ENCODE measurements at regions not wholly inside any gene's neighbourhood (a gene's known extent, or its start where the extent isn't known, plus 50 kb on each side); places are given as distances from the start of the nearest gene placed in this dataset.

DNA sequence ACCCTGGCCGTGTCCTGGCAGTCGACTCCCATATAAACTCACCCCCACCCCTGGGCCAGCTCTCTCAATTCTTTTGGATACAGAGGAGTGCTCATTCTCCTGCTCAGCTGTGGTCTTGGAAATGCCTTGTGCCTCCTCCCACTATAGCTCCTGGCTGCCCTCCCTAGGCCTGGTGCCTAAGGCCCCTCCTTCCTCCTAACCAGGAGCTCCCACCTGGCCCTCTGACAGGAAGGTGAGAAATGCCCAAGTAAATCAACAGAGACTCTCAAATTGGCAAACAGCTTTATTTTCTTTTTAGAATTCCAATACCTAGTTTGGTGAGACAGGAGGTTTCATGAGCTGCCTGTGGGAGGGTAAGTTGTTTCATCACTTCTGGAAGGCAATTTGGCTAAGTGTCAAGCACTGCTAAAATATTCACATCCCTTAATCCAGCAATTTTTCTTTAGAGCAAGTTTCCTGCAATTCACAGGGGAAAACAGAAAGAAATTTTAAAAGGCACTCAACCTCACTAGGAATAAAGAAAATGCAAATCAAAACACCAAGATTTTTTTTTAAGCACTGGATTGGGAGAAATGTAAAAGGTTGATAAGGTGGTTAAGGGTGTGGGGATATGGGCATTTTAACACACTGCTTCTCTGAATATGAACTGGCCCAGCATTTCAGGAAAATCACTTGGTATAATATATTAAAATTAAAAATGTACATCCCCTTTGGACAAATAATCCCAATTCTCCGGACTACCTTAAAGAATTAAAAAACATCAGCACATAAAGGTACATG lies 209.7 kb upstream of the ARHGAP20 start:
- no peak for TF ChIP-seq POLR2AphosphoS5 (IDR thresholded peaks at IDR 0.05)
- TF ChIP-seq CTCF (IDR thresholded peaks at IDR 0.05 in 8 of 11, conservative IDR thresholded peaks at IDR 0.05 in 3 of 11) = no peak
- TF ChIP-seq POLR2A (IDR thresholded peaks at IDR 0.05) = no peak
- no peak for DNase-seq
- Histone ChIP-seq H3K36me3 (no peaks in the 10 kb centered on the region), H3K9me3 (peaks cover 0 to 6% (median 3%) of the 10 kb centered on the region in 8 donors), H3K27me3 (replicated peaks in 1 of 7) (no peaks in the 10 kb centered on the region), H3K4me1 (peaks cover 0 to 14% (median 12%) of the 10 kb centered on the region in 6 donors), H3K27ac (peak overlapping the region in 1 of 8 donors; percentile 24), H3K4me3 (no peak overlapping the region)
- intact Hi-C loops (cut with DNase I; ENCODE audit: low total_unique reads) = no loop called here
- 74 to 83% (median 80%) methylated on average over 3 of the region's 3 CpGs for whole genome bisulfite sequencing, 5 donors

- WGBS, 5 donors = 34 to 48% (median 39%) methylated on average over 4 of the region's 4 CpGs
- DNase-seq = no peak
- no peaks in the 10 kb centered on the region for H3K36me3 ChIP-seq
- H3K9me3 ChIP-seq = peaks cover 0 to 11% (median 8%) of the 10 kb centered on the region in 8 donors
- no peak overlapping the region for H3K4me3 ChIP-seq
- H3K27ac ChIP-seq = no peak overlapping the region
- peaks cover 0 to 14% (median 12%) of the 10 kb centered on the region in 6 donors for H3K4me1 ChIP-seq
- TF ChIP-seq POLR2A (IDR thresholded peaks at IDR 0.05) (no peak), CTCF (IDR thresholded peaks at IDR 0.05 in 8 of 11, conservative IDR thresholded peaks at IDR 0.05 in 3 of 11) (no peak), POLR2AphosphoS5 (IDR thresholded peaks at IDR 0.05) (no peak)
- intact Hi-C loops (cut with DNase I; ENCODE audit: low total_unique reads) = no loop called here
- H3K27me3 ChIP-seq (replicated peaks in 1 of 7) = no peaks in the 10 kb centered on the region
These were observed 207.1 kb upstream of the ARHGAP20 start for GRCh38 chr11:110919241-110919922.

DNA sequence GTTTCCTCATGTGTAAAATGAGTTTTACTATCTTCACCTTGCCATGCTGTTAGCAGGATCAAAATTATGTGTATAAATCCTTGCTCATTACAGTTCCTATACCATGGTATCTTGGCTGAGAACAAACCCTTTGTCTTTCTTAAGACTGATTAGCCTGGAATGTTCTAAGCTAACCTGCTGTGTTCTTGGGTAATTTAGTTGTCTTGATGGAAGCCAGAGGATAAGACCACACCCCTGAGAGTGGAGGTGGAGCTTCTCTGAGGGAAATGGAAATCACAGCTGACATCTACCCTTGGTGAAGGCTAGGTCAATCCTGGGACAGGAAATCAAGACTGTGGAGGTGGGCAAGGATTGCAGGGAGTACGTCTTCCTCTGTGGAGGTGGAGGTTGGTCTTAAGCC lies 206.1 kb upstream of the ARHGAP20 start:
- no peak overlapping the region for H3K4me3 ChIP-seq
- no peaks in the 10 kb centered on the region for H3K27me3 ChIP-seq (replicated peaks in 1 of 7)
- intact Hi-C loops (cut with DNase I; ENCODE audit: low total_unique reads) = no loop called here
- no peaks in the 10 kb centered on the region for H3K36me3 ChIP-seq
- no peak for DNase-seq
- no peak overlapping the region for H3K27ac ChIP-seq
- WGBS, 5 donors = 77 to 91% (median 88%) methylated on average over 1 of the region's 1 CpG
- TF ChIP-seq CTCF (IDR thresholded peaks at IDR 0.05 in 8 of 11, conservative IDR thresholded peaks at IDR 0.05 in 3 of 11) = no peak
- peaks cover 0 to 11% (median 8%) of the 10 kb centered on the region in 8 donors for H3K9me3 ChIP-seq
- peaks cover 0 to 14% (median 12%) of the 10 kb centered on the region in 6 donors for H3K4me1 ChIP-seq

DNA sequence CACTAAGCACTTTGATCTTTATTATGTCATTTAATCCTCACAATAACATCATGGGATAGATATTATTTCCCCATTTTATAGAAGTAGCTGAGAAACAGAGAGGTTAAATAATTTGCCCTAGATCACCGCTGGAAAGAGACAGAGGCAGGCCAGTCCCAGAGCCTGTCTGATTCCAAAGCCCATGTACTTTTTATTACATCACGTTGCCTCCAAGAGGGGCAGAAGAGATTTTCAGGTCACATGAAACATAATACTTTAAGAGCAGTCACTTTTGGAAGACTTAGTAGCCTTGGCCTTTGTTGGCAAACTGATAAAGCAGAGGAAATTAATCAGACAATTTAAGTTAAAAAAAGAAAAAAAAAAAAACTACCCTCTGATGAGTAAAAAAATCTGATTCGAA lies 200.2 kb upstream of the ARHGAP20 start:
- TF ChIP-seq CTCF (IDR thresholded peaks at IDR 0.05 in 8 of 11, conservative IDR thresholded peaks at IDR 0.05 in 3 of 11) (no peak), POLR2A (IDR thresholded peaks at IDR 0.05) (no peak), POLR2AphosphoS5 (IDR thresholded peaks at IDR 0.05) (no peak)
- Histone ChIP-seq H3K4me1 (peaks cover 5 to 19% (median 10%) of the 10 kb centered on the region in 6 donors), H3K27ac (no peak overlapping the region), H3K4me3 (no peak overlapping the region), H3K27me3 (replicated peaks in 1 of 7) (no peaks in the 10 kb centered on the region), H3K9me3 (peaks cover 0 to 11% (median 8%) of the 10 kb centered on the region in 8 donors), H3K36me3 (no peaks in the 10 kb centered on the region)
- 50 to 82% (median 71%) methylated on average over 3 of the region's 3 CpGs for WGBS, 5 donors
- intact Hi-C loops (cut with DNase I; ENCODE audit: low total_unique reads) = no loop called here
- no peak for DNase-seq

Measured in spleen (tissue), 11 donors.